ENCODE measurements at regions not wholly inside any gene's neighbourhood (a gene's known extent, or its start where the extent isn't known, plus 50 kb on each side); places are given as distances from the start of the nearest gene placed in this dataset.

DNA sequence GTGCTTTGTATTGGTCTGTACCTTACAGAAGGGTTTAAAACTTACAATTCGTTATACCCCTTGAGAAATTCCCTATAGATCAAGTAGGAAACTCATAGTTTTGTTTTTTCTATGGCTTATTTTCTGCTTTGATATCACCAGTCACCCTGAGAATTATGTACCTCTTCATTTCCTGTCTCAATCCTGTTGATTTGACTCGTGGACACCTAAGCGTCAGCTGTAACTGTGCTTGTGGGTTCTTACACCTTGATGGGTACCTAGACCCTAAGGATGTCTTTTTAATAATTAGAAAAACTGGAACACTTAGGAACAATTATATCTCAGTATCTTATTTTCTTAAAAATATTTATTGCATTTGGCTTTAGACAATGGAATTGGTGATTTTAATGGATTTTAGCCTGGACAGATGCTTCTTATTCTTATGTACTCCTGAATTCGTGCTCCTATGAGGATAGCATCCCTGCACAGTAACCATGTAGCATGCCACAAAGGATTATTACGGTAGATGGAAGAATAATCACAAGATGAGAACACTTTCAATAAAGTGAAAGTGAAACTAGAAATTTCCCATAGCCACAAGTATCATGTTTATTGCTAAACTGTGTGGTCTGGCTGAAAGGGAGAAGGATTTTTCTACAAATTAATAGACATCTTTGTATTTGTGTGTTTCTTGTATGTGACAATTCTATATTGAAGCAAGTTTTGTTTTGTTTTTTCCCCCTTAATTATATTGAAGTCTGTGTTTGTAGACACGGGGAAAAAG is 1920.3 kb upstream of the WWC1 start:
- TF ChIP-seq CTCF (IDR thresholded peaks at IDR 0.05; ENCODE audit: insufficient read depth, low read length, poor library complexity, severe bottlenecking) (no peak), EZH2phosphoT487 (conservative IDR thresholded peaks at IDR 0.05; ENCODE audit: low read length) (no peak)

Data from SU-DHL-6 (cell line).